Right lobe of liver (tissue), 6 donors: ENCODE measurements at regions not wholly inside any gene's neighbourhood (a gene's known extent, or its start where the extent isn't known, plus 50 kb on each side); places are given as distances from the start of the nearest gene placed in this dataset.

Experiments used
- ATAC-seq, 4 donors: fragments of 200-7000 bp; cut with Tn5 transposase; one replicate each; pipeline ENCODE4 v1.9.1; 2020; ENCODE audit warnings: mild to moderate bottlenecking in 4 of 4, moderate library complexity in 4 of 4
- DNase-seq, 3 donors: peaks; one replicate each; pipeline ENCODE4 v3.0.0-alpha.2; 2020
- H3K27ac ChIP-seq, 3 donors: fragments of 200-600 bp; one replicate each; pipeline ENCODE4 v1.8.0; 2022
- H3K27me3 ChIP-seq, 2 donors: fragments of 200-600 bp; one replicate each; pipeline ENCODE4 v1.8.0; 2022
- H3K36me3 ChIP-seq, 4 donors: fragments of 200-600 bp; sonication (generic) in 1 of 4; one replicate each; pipeline versions ENCODE4 v1.5.1 to v1.8.0; 2017 to 2022; ENCODE audit warnings: control low read depth in 1 of 4
- H3K4me1 ChIP-seq, 4 donors: fragments of 200-600 bp; sonication (generic) in 1 of 4; one replicate each; pipeline versions ENCODE4 v1.5.1 to v1.8.0; 2017 to 2022; ENCODE audit warnings: control low read depth in 1 of 4
- H3K4me3 ChIP-seq, 3 donors: fragments of 200-600 bp; one replicate each; pipeline ENCODE4 v1.8.0; 2022
- H3K9me3 ChIP-seq, 4 donors: fragments of 200-600 bp; sonication (generic) in 1 of 4; one replicate each; pipeline versions ENCODE4 v1.5.1 to v1.8.0; 2017 to 2022; ENCODE audit warnings: control low read depth in 1 of 4
- POLR2A ChIP-seq: fragments of 450-650 bp; IDR thresholded peaks from one replicate; pipeline ENCODE4 v1.6.1; 2017; ENCODE audit warnings: antibody characterized with exemption, mild to moderate bottlenecking
- WGBS: methylation state at CpG from one replicate; pipeline ENCODE4 v1.1.6; 2018; ENCODE audit warnings: low coverage, low lambda C conversion rate; ENCODE audit not compliant: insufficient coverage; ENCODE audit errors: missing lambda C conversion rate; 5-methylcytosine and 5-hydroxymethylcytosine counted together
- intact Hi-C, 2 donors: fragments of 100-400 bp; cut with DNase I; formaldehyde crosslinking; loops; one replicate each; pipeline versions ENCODE4 v1.11.2 to v1.14.1; 2022
- TF ChIP-seq, protein P1 (sequence below), 4 donors: fragments of 200-600 bp in 3 of 4; fragments of 450-650 bp in 1 of 4; IDR thresholded peaks; one replicate each; pipeline versions ENCODE4 v1.5.1 to v1.8.0; 2016 to 2022; ENCODE audit warnings: antibody characterized with exemption in 4 of 4, mild to moderate bottlenecking in 2 of 4
- donor health status: DM: no; HTN: yes; CAD: no.
- donor health status: DM: no; HTN: no; CAD: no.
- donor health status: DM: no; HTN: no; CAD: no.
- donor health status: DM: no; HTN: yes; CAD: no.
- donor health status: DM: no; HTN: yes; CAD: no.

DNA sequence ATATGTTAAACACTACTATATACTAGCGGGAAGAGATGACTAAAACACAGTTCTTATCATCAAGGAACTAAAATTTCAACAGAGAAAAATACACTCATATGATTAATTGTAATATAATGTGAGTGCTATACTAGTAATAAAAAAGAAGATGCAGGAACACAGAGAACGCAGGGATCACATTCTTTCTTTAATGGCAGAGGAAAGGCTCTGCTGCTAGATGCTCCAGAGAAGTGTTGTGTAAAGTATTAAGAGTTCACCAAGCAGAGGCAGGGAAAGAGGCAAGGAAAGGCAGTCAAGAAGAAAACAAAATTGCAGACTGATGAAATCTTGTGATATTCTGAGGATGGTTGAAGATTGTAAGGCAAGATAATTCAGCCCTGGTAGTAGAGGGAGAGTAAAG, 394.7 kb downstream of the PDGFC start:
- intact Hi-C loops = no loop called here
- ATAC-seq (no peak), DNase-seq (no peak)
- Histone ChIP-seq H3K9me3 (no peaks in the 10 kb centered on the region), H3K27ac (no peak overlapping the region), H3K4me1 (no peaks in the 10 kb centered on the region), H3K4me3 (no peak overlapping the region), H3K27me3 (no peaks in the 10 kb centered on the region), H3K36me3 (no peaks in the 10 kb centered on the region)
- no peak for TF ChIP-seq POLR2A
- TF ChIP-seq, protein P1, sequence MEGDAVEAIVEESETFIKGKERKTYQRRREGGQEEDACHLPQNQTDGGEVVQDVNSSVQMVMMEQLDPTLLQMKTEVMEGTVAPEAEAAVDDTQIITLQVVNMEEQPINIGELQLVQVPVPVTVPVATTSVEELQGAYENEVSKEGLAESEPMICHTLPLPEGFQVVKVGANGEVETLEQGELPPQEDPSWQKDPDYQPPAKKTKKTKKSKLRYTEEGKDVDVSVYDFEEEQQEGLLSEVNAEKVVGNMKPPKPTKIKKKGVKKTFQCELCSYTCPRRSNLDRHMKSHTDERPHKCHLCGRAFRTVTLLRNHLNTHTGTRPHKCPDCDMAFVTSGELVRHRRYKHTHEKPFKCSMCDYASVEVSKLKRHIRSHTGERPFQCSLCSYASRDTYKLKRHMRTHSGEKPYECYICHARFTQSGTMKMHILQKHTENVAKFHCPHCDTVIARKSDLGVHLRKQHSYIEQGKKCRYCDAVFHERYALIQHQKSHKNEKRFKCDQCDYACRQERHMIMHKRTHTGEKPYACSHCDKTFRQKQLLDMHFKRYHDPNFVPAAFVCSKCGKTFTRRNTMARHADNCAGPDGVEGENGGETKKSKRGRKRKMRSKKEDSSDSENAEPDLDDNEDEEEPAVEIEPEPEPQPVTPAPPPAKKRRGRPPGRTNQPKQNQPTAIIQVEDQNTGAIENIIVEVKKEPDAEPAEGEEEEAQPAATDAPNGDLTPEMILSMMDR (IDR thresholded peaks at IDR 0.05) = no peak
- 84% methylated on average over 2 of the region's 2 CpGs for WGBS

DNA sequence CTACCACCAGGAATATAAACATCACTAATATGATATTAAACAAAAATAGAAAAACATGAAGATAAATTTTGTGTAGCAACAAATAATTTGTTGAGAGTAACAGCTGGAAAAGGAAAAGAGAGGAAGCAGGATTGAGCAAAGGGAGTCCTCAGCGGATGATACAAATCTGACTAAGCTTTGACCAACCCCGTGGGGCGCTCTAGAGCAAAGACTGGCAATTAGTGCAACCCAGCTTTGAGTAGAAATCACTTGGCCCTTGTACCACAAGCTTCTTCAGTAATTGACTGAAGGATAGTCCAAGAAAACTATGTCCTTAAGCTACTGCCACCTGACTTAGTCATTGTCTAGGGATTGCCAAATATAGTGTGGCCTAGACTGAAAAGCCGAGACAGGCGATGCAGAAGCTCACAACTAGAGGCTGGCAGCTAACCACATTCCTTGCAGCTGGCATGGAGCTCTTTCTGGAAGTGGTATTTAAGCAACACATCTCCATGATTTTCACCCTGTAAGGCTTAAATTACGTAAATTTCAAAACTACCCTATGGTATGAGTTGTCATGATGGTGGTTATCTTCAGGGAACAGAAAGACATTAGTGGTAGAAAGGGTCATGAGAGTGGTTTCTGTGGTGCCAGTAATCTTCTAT, 396.0 kb downstream of the PDGFC start:
- DNase-seq = no peak
- ATAC-seq = no peak
- Histone ChIP-seq H3K27me3 (no peaks in the 10 kb centered on the region), H3K36me3 (no peaks in the 10 kb centered on the region), H3K4me1 (no peaks in the 10 kb centered on the region), H3K4me3 (no peak overlapping the region), H3K9me3 (no peaks in the 10 kb centered on the region), H3K27ac (no peak overlapping the region)
- intact Hi-C loops = no loop called here
- TF ChIP-seq POLR2A = no peak
- TF ChIP-seq, protein P1 (IDR thresholded peaks at IDR 0.05) = no peak
- 63% methylated on average over 4 of the region's 6 CpGs for WGBS

DNA sequence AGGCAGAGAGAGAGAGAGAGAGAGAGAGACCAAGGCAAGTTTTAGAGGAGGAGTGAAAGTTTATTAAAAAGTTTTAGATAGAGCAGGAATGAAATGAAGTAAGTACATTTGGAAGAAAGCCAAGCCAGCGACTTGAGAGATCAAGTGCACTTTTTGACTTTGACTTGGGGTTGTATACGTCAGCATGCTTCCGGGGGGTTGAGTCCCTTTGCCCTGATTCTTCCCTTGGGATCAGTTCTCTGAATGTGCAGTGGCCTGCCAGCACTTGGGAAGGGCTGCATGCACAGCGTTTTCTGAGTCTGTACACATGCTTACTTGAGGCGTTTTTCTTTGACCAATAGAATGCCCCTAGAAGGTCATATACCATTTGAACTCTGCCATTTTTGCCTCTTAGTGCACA, 400.5 kb downstream of the PDGFC start:
- intact Hi-C loops = no loop called here
- Histone ChIP-seq H3K36me3 (no peaks in the 10 kb centered on the region), H3K27me3 (no peaks in the 10 kb centered on the region), H3K4me3 (no peak overlapping the region), H3K27ac (no peak overlapping the region), H3K4me1 (no peaks in the 10 kb centered on the region), H3K9me3 (no peaks in the 10 kb centered on the region)
- WGBS = 53% methylated on average over 4 of the region's 5 CpGs
- no peak for DNase-seq
- no peak for ATAC-seq
- no peak for TF ChIP-seq POLR2A
- TF ChIP-seq, protein P1 (IDR thresholded peaks at IDR 0.05) = no peak

DNA sequence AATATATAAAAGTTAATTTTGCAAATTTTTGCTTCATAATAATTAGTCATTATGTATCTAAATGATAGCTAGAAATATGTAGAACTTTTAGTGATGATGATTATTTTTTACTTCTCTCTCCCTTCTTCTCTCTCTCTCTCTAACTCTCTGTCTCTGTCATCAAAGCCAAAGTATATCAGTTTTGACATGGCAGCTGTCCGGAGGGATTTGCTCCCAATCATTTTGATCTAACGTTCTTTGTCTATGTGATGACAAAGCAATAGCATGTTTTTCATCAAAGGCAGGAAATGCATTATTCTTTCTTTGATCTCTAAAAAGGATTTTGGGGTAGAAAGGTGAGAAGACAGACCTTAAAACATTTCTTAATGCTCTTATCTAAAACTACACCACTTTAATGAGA, 402.1 kb downstream of the PDGFC start:
- intact Hi-C loops = no loop called here
- no peaks in the 10 kb centered on the region for H3K4me1 ChIP-seq
- no peak for ATAC-seq
- H3K27me3 ChIP-seq = no peaks in the 10 kb centered on the region
- no peak for DNase-seq
- TF ChIP-seq POLR2A = no peak
- TF ChIP-seq, protein P1 (IDR thresholded peaks at IDR 0.05) = no peak
- no peaks in the 10 kb centered on the region for H3K36me3 ChIP-seq
- WGBS = 64% methylated on average over 2 of the region's 2 CpGs
- H3K4me3 ChIP-seq = no peak overlapping the region
- H3K9me3 ChIP-seq = no peaks in the 10 kb centered on the region
- no peak overlapping the region for H3K27ac ChIP-seq

DNA sequence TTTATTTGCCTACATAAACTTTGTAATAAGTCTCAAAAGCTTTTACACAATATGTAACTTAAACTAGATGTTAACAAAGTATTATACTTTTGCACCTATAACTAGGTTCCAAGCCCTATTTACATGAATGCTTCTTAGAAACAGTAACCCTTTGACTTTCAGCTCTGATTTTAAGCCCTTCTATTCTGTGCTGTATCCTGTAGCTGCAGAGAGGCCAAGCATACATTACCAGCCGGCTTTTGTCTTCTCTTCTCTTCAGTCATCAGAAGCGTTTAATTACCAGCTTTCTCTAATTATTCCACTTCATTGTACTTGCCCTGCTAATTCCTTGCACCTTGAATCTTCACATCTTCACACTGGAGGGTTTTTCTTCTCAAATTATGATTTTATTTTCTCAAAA, 403.1 kb downstream of the PDGFC start:
- Histone ChIP-seq H3K36me3 (no peaks in the 10 kb centered on the region), H3K4me3 (no peak overlapping the region), H3K4me1 (no peaks in the 10 kb centered on the region), H3K9me3 (no peaks in the 10 kb centered on the region), H3K27ac (no peak overlapping the region), H3K27me3 (no peaks in the 10 kb centered on the region)
- 47% methylated on average over 2 of the region's 2 CpGs for WGBS
- TF ChIP-seq, protein P1 (IDR thresholded peaks at IDR 0.05) = no peak
- TF ChIP-seq POLR2A = no peak
- intact Hi-C loops = no loop called here
- ATAC-seq = no peak
- no peak for DNase-seq
